H9 (cell line): ENCODE measurements at regions not wholly inside any gene's neighbourhood (a gene's known extent, or its start where the extent isn't known, plus 50 kb on each side); places are given as distances from the start of the nearest gene placed in this dataset.

Source experiments
- DNase-seq: peaks from one replicate; pipeline ENCODE4 v3.0.0-alpha.2; 2017
- H2AFZ ChIP-seq: one replicate; pipeline ENCODE4 v1.6.1; 2013; ENCODE audit warnings: mild to moderate bottlenecking, low read length, control low read depth, moderate library complexity
- H2AK5ac ChIP-seq: 2 replicates; pipeline ENCODE4 v1.6.1; 2013; ENCODE audit warnings: low read length, control low read depth, mixed read lengths; ENCODE audit not compliant: insufficient read length
- H2BK120ac ChIP-seq: one replicate; pipeline ENCODE4 v1.6.1; 2013; ENCODE audit warnings: low read depth, mild to moderate bottlenecking, low read length, control low read depth, inconsistent platforms; ENCODE audit not compliant: poor library complexity, severe bottlenecking
- H2BK12ac ChIP-seq: 2 replicates; pipeline ENCODE4 v1.6.1; 2013; ENCODE audit warnings: low read length, control low read depth, mixed read lengths, low read depth; ENCODE audit not compliant: insufficient read length
- H2BK15ac ChIP-seq: 2 replicates; pipeline ENCODE4 v1.6.1; 2013; ENCODE audit warnings: low read depth, low read length, control low read depth
- H2BK20ac ChIP-seq: one replicate; pipeline ENCODE4 v1.6.1; 2013; ENCODE audit warnings: low read depth, mild to moderate bottlenecking, low read length, control low read depth, inconsistent platforms; ENCODE audit not compliant: poor library complexity, severe bottlenecking
- H2BK5ac ChIP-seq: 2 replicates; pipeline ENCODE4 v1.6.1; 2013; ENCODE audit warnings: low read length, control low read depth, mixed read lengths; ENCODE audit not compliant: insufficient read length
- H3K14ac ChIP-seq: 2 replicates; pipeline ENCODE4 v1.6.1; 2013; ENCODE audit warnings: low read length, control low read depth; ENCODE audit not compliant: insufficient read depth
- H3K18ac ChIP-seq: 2 replicates; pipeline ENCODE4 v1.6.1; 2013; ENCODE audit warnings: low read depth, mild to moderate bottlenecking, mixed read lengths, low read length, control low read depth; ENCODE audit not compliant: insufficient read length
- H3K23ac ChIP-seq: 2 replicates; pipeline ENCODE4 v1.6.1; 2013; ENCODE audit warnings: low read length, control low read depth, mixed read lengths, low read depth; ENCODE audit not compliant: insufficient read length
- H3K23me2 ChIP-seq: 2 replicates; pipeline ENCODE4 v1.6.1; 2013; ENCODE audit warnings: low read depth, mild to moderate bottlenecking, mixed read lengths, low read length, control low read depth; ENCODE audit not compliant: insufficient read length, poor library complexity, severe bottlenecking
- H3K27ac ChIP-seq: 2 replicates; pipeline ENCODE4 v1.5.1; 2013; ENCODE audit warnings: low read length, control low read depth, mixed read lengths, low read depth; ENCODE audit not compliant: insufficient read length
- H3K27me3 ChIP-seq: 2 replicates; pipeline ENCODE4 v1.6.1; 2013; ENCODE audit warnings: low read length, control low read depth, inconsistent platforms; ENCODE audit not compliant: insufficient read depth
- H3K4ac ChIP-seq: 2 replicates; pipeline ENCODE4 v1.6.1; 2013; ENCODE audit warnings: low read depth, mild to moderate bottlenecking, control low read depth, inconsistent platforms, low read length, moderate library complexity
- H3K4me1 ChIP-seq: 2 replicates; pipeline ENCODE4 v1.6.1; 2013; ENCODE audit warnings: low read length, control low read depth, inconsistent platforms; ENCODE audit not compliant: insufficient read depth
- H3K4me2 ChIP-seq: 2 replicates; pipeline ENCODE4 v1.6.1; 2013; ENCODE audit warnings: low read length, control low read depth, mixed read lengths; ENCODE audit not compliant: insufficient read length, insufficient read depth
- H3K56ac ChIP-seq: 2 replicates; pipeline ENCODE4 v1.6.1; 2013; ENCODE audit warnings: low read depth, mild to moderate bottlenecking, mixed read lengths, low read length, control low read depth; ENCODE audit not compliant: insufficient read length
- H3K79me1 ChIP-seq: 2 replicates; pipeline ENCODE4 v1.6.1; 2013; ENCODE audit warnings: low read depth, mild to moderate bottlenecking, moderate library complexity, low read length, control low read depth, inconsistent platforms; ENCODE audit not compliant: insufficient read depth, poor library complexity, severe bottlenecking
- H3K79me2 ChIP-seq: 2 replicates; pipeline ENCODE4 v1.6.1; 2013; ENCODE audit warnings: low read length, control low read depth, inconsistent platforms; ENCODE audit not compliant: insufficient read depth
- H3K9ac ChIP-seq: 2 replicates; pipeline ENCODE4 v1.6.1; 2013; ENCODE audit warnings: low read length, control low read depth, mixed read lengths; ENCODE audit not compliant: insufficient read length; ENCODE audit errors: extremely low read depth
- H3K9me3 ChIP-seq: one replicate; pipeline ENCODE4 v1.6.1; 2013; ENCODE audit warnings: low read depth, low read length, inconsistent platforms; ENCODE audit not compliant: control insufficient read depth
- H3T11ph ChIP-seq: one replicate; pipeline ENCODE4 v1.6.1; 2013; ENCODE audit warnings: mild to moderate bottlenecking, low read length, control low read depth, inconsistent platforms
- H4K20me1 ChIP-seq: one replicate; pipeline ENCODE4 v1.6.1; 2013; ENCODE audit not compliant: control insufficient read depth, insufficient read length, insufficient read depth
- H4K5ac ChIP-seq: 2 replicates; pipeline ENCODE4 v1.6.1; 2013; ENCODE audit warnings: low read depth, mild to moderate bottlenecking, mixed read lengths, low read length, control low read depth; ENCODE audit not compliant: insufficient read length
- H4K8ac ChIP-seq: replicated peaks from 2 replicates; pipeline ENCODE4 v1.6.1; 2013; ENCODE audit warnings: low read length, control low read depth, mixed read lengths, low read depth; ENCODE audit not compliant: insufficient read length
- H4K91ac ChIP-seq: 2 replicates; pipeline ENCODE4 v1.6.1; 2013; ENCODE audit warnings: low read depth, mild to moderate bottlenecking, moderate library complexity, mixed read lengths, low read length, control low read depth; ENCODE audit not compliant: insufficient read length
- H3K27ac Mint-ChIP-seq, 3 experiments: 2 replicates in 2 of 3; 3 replicates in 1 of 3; pipeline ENCODE4 v1.8.0; 2020 to 2021; ENCODE audit warnings: mixed read lengths in 3 of 3, mild to moderate bottlenecking in 1 of 3, moderate library complexity in 1 of 3
- H3K27me3 Mint-ChIP-seq: 2 replicates; pipeline ENCODE4 v1.8.0; 2021; ENCODE audit warnings: low read depth, mild to moderate bottlenecking, moderate library complexity, mixed read lengths
- H3K36me3 Mint-ChIP-seq, 3 experiments: 2 replicates in 2 of 3; 3 replicates in 1 of 3; pipeline ENCODE4 v1.8.0; 2020 to 2021; ENCODE audit warnings: low read depth in 3 of 3, mixed read lengths in 3 of 3; ENCODE audit not compliant: insufficient read depth in 1 of 3
- H3K4me1 Mint-ChIP-seq, 2 experiments: 2 replicates each; pipeline ENCODE4 v1.8.0; 2020; ENCODE audit warnings: mixed read lengths in 2 of 2
- H3K4me3 Mint-ChIP-seq, 2 experiments: 2 replicates in 1 of 2; 3 replicates in 1 of 2; pipeline ENCODE4 v1.8.0; 2020 to 2021; ENCODE audit warnings: mild to moderate bottlenecking in 2 of 2, mixed read lengths in 2 of 2, moderate library complexity in 1 of 2
- H3K9me3 Mint-ChIP-seq, 2 experiments: 2 replicates in 1 of 2; 3 replicates in 1 of 2; pipeline ENCODE4 v1.8.0; 2020; ENCODE audit warnings: mild to moderate bottlenecking in 2 of 2, mixed read lengths in 2 of 2, moderate library complexity in 1 of 2
- WGBS: extraction: QIAGEN DNeasy Blood & Tissue Kit; methylation state at CpG from one replicate; pipeline ENCODE4 v1.1.7; 2013; ENCODE audit warnings: missing lambda C conversion rate, low lambda C conversion rate, mixed read lengths; ENCODE audit not compliant: insufficient read length; ENCODE audit errors: extremely low coverage; 5-methylcytosine and 5-hydroxymethylcytosine counted together
- TF ChIP-seq, protein P1 (sequence below): fragments of 200-600 bp; sonication (generic); conservative IDR thresholded peaks from 3 replicates; pipeline ENCODE4 v1.8.0; 2021; ENCODE audit warnings: antibody characterized with exemption, mild to moderate bottlenecking

GRCh38 chr2:210991107-210991506 lies 434.7 kb downstream of the CPS1 start:
- H3K23me2 ChIP-seq, result no peaks in the 10 kb centered on the region
- no peak overlapping the region for H4K5ac ChIP-seq
- WGBS, result no CpG with 5 or more reads among the region's 3 CpGs

More at GRCh38 chr2:210991107-210991506, 434.7 kb downstream of the CPS1 start:
- Histone ChIP-seq H2BK12ac (no peak overlapping the region), H3K56ac (no peak overlapping the region), H2BK20ac (no peak overlapping the region), H3K23ac (no peak overlapping the region), H3T11ph (no peak overlapping the region), H3K4me2 (no peak overlapping the region), H3K79me1 (no peaks in the 10 kb centered on the region), H2AK5ac (no peak overlapping the region), H2AFZ (no peak overlapping the region), H3K9me3 (no peaks in the 10 kb centered on the region), H3K79me2 (no peaks in the 10 kb centered on the region), H4K20me1 (no peaks in the 10 kb centered on the region), H3K4me1 (no peaks in the 10 kb centered on the region), H3K14ac (no peak overlapping the region), H3K18ac (no peak overlapping the region), H3K27ac (no peak overlapping the region), H3K9ac (no peak overlapping the region), H3K4ac (no peak overlapping the region), H4K91ac (no peak overlapping the region), H2BK5ac (no peak overlapping the region), H3K27me3 (no peaks in the 10 kb centered on the region), H2BK120ac (no peak overlapping the region), H4K8ac (no peak overlapping the region), H2BK15ac (no peak overlapping the region)
- TF ChIP-seq, protein P1, sequence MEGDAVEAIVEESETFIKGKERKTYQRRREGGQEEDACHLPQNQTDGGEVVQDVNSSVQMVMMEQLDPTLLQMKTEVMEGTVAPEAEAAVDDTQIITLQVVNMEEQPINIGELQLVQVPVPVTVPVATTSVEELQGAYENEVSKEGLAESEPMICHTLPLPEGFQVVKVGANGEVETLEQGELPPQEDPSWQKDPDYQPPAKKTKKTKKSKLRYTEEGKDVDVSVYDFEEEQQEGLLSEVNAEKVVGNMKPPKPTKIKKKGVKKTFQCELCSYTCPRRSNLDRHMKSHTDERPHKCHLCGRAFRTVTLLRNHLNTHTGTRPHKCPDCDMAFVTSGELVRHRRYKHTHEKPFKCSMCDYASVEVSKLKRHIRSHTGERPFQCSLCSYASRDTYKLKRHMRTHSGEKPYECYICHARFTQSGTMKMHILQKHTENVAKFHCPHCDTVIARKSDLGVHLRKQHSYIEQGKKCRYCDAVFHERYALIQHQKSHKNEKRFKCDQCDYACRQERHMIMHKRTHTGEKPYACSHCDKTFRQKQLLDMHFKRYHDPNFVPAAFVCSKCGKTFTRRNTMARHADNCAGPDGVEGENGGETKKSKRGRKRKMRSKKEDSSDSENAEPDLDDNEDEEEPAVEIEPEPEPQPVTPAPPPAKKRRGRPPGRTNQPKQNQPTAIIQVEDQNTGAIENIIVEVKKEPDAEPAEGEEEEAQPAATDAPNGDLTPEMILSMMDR, result no peak
- no peak overlapping the region for H3K27ac Mint-ChIP-seq
- H3K36me3 Mint-ChIP-seq, result peaks cover 0 to 5% (median 0%) of the 10 kb centered on the region in 3 experiments; a peak in 2 of 7 replicates
- no peaks in the 10 kb centered on the region for H3K4me1 Mint-ChIP-seq
- no peaks in the 10 kb centered on the region for H3K27me3 Mint-ChIP-seq
- no peak overlapping the region for H3K4me3 Mint-ChIP-seq
- peaks cover 7 to 10% of the 10 kb centered on the region in 2 experiments; a peak in 3 of 5 replicates for H3K9me3 Mint-ChIP-seq
- DNase-seq, result no peak
